ENCODE measurements at regions not wholly inside any gene's neighbourhood (a gene's known extent, or its start where the extent isn't known, plus 50 kb on each side); places are given as distances from the start of the nearest gene placed in this dataset.

DNA sequence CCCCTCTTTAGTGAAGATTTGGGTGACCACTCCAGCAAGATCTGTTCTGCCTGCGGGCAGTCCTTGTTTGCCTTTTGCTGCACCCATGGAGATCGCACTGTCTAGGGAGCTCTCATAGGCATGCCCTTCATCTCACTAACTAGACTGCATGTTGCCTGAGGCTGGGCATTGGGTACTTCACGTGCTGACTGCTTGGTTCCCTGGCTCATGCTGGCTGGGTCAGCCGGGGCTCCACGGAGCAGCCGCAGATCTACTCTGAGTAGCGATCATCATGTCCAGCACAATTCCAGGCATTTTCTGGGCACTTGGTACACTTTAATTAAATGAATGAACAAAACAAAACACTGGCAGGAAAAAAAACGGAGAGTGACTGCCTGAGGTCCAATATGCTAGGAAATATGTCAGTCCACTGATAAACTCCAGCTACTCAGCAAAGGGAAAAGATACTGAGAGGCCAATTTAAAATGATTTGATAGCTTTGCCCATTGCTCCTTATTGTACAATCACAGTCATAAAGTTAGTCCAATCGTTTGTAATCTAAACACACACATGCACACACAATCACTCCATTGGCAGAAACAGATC, 220.3 kb downstream of the C1D start:
- no peak for DNase-seq

DNA sequence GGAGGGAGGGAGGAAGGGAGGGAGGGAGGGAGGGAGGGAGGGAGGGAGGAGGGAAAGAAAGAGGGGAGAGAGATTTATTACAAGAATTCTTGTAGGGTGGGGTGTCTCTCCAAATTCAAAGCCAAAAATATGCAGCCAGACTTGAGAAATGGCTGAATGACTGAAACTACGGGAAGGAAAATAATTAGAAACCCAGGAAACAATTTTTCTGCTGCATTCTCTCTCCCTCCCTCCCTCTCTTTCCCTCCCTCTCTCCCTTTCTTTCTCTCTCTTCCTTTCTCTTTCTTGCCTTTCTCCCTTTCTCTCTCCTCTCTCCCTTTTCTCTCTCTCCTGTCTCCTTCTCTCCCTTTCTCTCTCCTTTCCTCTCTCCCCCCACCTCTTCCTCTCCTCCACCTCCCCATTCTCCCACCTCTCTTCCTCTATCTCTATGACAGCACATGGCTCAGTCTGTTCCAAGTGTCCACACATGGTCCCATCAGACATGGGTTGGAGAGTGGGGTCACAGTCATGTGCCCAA, 218.7 kb downstream of the C1D start:
- DNase-seq, result no peak

DNA sequence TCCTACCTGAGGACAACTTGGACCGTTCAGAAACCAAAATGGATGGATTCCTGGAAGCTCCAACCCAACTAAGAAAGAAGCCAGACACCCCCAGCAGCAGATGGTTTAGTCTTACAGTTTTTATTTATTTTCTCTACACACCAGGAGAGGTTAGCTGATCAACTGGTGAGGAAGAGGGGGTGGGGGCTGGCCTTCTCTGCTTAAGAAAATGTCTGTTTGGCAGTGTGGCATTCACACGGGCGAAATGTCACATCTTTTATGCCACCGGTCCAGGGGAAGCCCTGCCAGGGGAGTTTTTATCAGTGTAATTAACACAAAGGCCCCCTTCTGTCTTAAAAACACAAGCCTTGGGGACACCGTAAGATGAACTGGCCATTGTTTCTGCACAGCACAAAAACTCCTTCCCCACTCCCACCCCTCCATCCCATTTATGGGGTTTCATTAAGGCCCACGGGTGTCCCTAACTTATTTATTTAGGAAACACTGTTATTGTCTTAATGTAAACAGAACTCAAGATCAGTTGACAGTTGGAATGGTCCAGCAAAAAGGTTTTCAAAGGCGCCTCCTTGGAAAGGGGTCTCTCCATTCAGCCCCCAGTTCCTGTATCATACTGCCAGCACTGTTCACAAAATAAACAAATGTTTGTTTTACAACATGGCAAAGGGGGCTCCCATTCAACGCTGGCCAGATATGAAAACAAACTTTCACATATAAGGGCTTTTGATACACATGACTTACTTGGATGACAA, 217.0 kb downstream of the C1D start:
- DNase-seq, result no peak

DNA sequence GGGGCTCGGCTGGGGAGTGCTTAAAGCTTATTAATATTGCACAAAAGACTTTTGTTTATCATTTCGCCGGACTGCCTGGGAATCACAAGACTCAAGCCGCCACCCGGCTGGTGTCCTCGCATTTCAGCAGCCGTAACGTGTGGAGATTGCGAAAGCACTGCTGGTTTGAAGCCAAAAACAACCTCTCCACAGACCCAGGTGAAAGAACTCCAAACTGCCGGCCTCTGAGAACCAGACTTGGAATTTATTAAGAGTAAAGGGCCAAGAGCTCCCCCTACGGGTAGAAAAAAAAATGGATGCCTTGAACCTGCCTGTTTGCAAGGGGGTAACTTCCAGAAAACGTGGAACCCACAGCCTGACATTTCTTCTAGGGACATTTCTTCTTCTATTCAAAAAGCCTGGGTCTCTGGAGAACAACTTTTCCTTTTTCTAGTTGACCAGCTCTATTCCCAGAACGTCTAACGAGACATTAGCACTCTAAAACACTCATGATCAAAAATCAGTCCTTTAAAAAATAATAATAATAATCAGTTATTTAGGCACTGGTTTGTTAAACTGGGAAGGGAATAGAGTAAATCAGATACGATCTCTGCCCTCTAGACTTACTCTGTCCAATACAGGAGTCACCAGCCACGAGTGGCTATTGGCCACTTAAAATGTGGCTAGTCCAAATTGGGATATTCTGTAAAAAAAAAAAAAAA, 216.3 kb downstream of the C1D start:
- DNase-seq, result peak; percentile 28 to 73

DNA sequence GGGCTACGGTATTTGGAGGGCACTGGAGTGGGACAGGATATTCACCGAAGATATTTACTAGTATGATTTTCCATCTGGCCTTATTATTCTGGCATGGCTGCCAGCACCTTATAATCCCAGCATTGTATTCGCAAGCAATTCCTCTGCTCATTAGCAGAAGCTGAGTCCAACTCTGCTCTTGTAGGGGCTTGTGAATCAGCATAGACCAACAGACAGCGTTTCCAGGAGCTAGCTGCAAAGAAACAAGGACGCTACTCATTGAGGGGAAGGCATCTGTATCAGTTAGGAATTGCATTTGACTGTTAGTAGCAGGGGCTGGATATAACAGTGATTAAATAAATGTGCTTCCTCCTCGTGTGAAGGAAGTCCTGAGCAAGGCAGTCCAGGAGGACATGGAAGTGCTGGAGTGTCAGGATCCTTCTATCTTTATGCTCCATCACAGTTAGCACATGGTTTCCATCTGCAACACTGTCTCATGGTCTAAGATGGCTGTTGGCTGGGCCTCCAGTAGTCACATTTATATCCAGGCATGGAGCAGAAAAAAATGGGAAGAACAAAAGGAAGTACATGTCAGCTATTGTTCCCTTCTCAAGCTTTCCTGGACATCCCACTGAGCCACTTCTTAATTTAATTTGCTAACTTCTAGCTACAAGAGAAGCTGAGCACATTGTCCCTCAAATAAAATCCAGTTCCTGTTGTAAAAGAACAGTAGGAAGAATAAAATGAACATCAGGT, 214.1 kb downstream of the C1D start:
- no peak for DNase-seq

DNA sequence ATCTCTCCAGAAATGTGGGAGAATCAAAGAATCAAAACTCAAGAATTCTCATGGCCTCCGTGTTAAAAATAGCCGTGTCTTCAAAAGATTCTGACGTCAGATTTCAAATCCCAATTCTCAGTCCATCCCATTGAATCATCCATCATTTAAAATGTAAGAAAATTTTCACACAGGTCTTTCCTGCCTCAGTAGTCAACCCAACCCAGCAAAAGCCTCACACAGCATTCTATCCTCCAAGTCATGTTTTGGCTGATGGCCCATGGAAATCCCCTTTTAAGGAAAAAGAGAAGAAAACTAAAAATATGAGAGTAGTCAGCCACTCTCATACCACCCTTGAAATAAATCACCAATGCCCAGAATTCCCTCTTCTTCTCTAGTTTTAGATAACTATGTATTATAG, 211.8 kb downstream of the C1D start:
- DNase-seq, result no peak

DNA sequence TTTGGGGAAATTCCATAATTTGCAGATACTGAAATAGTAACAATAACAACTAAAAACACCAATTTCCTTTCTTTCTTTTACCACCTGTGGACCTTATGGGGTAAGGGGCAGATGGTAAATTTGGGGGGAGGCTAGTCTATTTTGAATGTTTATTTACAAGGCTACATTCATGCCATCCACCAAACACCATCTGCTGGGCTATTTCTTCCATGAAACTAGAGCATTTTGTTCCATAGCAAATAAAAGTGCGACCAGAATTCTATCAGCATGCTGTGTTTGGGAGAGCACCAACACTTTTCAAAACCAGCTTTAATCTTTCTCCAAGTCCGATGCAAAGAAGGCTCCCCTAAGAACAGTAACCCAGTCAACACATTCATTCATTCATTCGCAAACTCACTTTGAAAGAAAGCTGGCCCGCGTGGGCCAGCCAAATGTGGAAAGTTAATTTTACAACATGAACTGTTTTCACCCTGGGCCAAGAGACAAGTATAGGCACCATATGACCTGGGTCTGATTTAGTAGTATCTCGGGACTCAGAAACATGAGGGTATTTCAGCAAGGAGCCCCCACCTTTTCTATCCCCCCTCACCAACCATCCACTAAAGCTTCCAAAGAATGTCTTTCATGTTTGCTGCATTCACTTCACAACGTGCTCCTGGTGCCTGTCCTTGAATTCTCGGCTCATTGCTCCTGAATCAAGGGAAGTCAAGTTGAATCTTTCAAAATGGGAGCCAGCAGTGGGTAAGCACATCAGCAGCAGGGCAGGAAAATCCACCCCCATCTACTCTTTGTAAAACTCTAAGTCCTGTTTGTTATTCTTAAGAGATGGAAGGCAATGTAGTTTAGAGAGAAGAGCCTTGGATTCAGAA, 210.6 kb downstream of the C1D start:
- DNase-seq, result peak in 1 of 2 experiments; percentile 12

DNA sequence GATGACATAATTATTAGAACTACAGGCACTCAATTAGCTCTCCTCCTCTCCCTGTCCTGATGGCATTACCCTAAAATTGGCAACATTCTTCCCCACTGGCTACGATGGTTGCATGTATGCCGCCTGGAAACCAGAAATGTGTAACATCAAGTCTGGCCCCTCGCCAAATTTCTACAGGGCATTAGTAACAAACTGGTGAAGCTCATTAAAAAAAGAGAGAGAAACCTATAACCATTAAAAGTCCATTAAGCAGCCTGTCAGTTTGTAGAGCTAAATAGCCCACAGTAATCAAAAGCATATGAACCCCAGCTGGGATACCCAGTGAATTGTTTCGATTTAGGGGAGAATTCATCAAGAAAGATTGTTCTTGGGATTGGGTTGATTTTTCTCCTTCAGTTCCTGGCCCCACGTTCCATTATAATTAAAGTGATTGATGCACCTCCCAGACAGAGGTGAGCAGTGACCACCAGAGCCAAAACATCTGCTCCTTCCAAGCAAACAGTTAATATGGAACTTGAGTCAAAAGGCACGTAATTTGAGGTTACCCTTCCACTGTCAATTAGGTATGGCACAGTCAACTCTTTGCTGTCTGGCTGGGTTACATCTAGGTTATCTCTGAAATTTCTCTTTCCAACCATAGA, 208.6 kb downstream of the C1D start:
- DNase-seq, result peak in 1 of 2 experiments; percentile 1

DNA sequence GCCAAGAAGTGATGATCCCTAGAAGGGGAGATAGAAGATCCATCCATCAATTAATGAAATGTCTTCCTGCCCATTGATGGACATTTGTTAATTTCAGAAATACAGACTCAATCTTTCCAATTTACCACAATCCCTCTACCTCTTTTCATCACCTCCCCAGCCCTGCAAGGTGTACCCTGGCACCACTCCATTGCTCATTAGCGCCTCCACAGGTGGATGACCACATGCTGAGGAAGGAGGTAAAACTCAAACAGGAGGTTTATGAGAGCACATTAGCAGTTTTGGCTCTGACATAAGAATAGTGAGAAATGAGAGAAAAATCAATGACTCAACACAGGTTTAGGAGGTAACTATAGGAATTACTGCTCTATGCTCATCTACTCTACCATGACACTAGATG, 208.0 kb downstream of the C1D start:
- no peak for DNase-seq

DNA sequence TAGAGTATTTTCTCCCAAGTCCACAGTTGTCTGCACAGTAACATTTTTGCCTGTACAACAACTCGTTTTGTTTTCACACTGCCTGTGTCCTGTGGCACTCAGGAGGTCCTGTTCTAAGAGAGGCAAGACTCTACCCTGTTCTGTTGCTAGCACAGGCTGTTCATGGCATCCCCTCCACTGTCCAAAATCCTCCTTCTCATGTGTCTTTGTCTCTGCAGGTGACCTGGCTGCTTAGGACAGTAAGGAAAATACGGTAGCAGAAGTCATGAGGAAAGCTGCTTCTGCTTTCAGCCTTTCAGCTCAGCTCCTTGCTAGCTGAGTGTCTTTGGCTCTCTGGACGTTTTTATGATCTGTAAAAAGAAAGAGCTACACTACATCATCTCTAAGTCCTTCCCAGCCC, 205.9 kb downstream of the C1D start:
- no peak for DNase-seq

DNA sequence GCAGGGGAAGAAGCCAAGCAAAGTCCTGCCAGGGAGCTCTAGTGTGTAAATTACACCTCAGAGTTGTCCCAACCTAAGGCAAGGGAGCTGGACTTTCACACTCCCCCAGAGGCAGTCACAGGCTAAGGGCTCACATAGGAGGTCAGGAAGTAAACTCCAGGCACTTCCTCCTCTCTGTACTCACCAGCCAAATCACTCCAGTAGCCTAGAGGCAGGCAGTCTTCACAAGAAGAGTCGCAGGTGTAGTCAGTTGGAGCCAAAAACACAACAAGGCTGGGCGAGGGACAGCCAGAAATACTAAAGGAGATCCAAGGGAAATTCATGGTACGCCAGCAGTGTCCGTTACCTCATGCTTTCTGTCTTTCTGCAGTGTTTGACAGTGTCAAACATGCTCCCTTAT, 205.0 kb downstream of the C1D start:
- DNase-seq, result no peak

DNA sequence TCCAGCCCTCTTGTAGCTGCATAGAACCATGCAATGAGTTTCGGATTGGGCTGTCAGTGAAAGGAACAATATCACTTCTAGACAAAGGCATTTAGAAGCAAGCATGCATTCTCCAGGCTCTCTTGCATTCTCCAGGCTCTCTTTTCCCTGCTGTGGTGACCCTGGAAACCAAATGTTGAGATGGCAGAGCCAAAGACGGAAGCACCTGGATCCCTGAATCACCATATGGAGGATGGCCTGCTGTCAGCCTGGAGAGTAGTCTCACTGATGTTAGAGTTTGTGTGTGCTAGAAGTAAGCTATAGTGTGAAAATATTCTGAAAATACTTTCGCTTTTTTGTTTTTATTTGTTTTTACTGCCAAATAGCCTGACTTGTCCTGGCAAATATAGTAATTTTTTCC, 203.9 kb downstream of the C1D start:
- DNase-seq, result no peak

DNA sequence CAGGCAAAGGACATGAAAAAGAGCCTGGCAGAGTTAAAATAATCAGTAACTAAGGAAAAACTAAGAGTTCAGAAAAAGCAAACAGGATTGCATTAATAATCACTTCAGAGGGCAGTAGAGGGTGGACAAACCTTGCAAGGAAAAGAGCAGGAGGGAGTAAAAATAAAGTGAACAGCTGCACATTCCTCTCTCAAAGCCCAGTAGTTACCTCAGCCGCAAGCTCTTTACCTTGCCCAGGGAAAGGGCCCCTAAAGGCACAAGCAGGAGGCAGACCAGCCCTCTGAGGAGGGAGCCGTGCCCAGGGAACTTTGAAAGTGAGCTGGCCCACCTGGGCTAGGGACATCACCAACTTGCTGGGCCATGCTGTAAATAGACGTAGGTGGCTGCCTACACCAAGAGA, 196.9 kb downstream of the C1D start:
- DNase-seq, result no peak

DNA sequence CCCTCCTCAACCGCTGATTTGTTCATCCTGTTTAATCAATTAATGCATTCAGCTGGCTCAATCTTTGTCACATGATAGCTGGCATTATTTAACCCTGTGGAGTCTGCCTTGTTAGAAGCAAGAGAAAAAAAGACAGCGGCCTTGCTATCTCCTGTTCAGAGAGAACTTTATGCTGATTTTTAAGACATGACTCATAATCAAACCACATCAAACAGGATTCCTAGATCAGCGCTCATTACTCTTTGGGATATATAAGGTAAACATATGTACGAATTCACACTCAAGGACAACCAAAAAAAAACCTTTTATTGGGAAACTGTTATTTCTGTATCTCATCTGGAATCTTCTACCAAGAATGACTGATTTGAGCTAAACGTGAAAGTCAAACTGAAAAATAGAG, 195.1 kb downstream of the C1D start:
- no peak for DNase-seq

DNA sequence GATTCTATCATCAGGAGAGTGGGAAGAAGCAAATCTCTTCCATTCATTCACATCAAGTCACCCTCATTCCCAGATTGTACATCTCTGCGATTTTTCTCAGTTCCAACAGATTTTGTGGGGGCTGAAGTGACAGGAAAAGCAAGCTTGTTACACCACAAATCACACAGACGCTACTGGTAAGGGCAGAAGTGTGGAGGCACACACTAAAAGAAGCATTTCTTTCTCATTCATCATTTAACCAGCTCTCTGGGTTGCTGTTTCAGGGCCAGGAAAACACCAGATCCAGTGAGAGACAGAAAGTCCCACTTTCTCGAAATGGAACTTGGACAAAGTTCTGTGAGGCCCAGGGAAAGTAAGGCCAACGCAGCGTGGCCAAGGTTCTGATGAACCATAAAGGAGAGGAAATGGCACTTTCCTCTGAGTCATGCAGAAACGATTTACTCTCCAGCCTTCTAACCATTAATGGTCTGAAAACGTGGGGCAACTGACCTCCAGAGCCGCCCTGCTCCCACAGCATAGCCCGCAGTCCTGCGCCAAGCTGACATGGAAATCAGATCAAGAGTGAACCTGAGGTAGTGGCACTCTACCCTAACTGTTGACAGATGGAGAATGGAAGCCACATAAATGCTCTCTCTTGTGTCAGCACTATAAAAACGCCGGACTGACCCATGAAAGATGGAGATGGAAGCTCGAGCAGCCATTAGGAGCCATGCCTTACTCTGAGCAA, 191.0 kb downstream of the C1D start:
- DNase-seq, result no peak

DNA sequence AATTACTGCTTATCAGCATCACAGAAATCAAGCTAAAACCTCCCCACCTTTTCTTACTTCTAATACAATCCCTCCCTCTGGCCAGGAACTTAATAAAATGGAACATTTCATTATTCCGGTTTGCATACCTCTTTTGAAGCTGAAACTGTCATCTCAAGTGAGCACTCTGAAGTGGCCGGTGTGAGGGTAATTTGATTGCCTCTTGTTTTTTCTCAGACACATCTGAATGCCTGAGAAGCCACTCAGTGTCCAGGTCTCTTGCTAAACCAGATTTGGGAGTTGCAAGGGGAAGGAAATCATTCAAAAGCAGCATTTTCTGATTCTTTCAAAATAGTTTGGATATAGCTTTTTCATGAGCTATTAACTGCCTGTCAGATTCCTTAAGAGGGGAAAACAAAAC, 190.3 kb downstream of the C1D start:
- no peak for DNase-seq

DNA sequence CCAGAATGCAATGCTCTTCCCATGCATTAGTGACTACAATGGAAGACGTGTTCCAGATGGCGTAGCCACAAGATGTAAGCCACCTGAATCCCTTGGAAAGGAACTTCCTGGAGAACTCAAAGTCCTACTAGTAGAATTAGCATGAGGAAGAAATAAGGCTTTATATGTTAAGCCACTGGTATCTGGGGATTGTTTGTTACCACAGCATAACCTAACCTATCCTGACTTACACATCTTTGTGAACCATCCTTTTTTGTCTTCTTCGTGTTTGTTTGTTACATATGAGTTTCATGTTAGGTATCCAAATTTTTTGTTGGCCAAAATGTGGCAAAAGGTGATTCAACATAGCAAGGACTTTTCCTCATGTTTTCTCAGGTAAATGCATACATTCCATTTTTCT, 188.9 kb downstream of the C1D start:
- no peak for DNase-seq

DNA sequence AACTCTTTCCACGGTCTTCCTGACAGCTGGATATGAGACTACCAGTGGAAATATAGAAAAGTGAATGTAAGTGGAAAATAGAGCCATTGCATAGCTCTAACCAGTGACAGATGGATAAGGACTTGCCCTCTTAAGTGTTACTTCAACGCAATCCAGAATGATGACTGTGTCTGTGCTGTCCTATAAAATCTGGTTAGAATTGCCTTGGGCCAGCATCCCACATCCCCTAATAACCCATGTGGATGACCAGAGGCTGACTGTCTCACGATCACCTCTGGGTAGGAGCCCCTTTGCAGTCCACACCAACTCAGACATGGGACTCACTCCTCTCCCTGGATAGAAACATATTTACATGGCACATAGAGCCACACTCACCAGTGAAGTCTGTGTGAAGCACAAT, 186.6 kb downstream of the C1D start:
- DNase-seq, result no peak

DNA sequence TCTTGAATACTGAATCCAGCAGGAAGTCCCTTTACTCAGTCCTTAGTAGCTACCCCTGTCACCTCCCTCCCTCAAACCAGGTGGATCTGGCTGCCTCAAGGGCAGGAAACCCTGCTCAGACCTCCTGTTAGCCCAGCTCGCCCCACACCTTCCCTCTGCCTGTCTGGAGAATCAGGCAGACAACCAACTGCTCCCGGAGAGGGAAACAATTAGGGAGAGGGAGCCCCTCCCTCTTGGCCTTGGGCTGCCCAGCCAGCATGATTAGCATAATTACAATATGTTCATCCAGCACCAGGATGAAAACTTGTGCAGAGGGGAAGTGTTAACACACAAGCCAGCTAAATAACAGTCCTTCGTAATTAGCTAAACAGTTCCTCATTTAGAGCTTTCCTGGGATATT, 185.5 kb downstream of the C1D start:
- no peak for DNase-seq

DNA sequence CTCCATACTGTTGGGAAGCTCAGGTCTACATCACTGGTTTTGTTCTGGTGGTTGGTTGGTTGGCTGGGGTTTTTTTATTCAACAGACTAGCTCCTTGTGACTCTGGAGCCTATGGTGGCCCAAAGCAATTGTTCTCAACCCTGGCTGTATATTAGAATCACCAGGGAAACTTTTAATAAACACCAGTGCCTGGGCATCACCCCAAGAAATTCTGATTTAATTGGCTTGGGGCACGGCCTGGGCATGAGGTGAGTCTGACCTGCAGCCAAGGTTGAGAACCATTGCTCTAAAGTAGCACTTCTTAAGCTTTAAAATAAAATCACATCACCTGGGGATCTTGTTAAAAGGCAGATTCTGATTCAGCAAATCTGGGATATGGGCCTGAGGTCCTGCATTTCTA, 184.1 kb downstream of the C1D start:
- DNase-seq, result no peak

DNA sequence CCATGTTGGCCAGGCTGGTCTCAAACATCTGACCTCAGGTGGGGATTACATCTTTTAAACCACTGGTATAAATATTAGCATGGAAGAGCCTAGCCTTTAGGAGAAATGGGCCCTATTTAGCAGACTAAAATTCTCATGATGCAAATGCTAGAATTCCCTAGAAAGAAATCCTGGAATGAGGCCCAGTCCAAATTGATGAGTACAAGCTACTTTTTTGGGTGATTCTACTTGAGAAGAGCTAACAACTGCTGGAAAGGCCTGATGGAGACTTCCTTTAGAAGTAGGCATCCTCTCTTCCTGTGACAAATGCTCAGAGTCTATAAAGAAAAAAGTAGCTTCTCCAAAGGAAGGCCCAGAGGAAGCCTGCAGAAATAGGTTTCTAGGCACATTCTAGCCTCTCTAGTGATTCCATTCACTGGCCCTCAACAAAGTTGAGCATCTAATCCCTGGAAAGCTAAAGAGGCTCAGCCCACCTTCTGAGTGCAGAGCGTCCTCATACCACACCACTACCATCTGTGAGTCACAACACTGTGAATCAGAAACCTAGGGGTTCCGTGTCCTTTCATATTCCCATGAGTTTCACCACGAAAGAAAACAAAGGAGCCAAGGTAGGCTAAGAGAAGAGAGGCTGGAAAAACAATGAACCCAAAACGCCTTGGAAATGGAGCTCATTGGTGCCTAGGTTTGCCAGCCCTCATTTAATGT, 183.1 kb downstream of the C1D start:
- DNase-seq, result no peak
